AG09319 (cell line): ENCODE measurements at regions not wholly inside any gene's neighbourhood (a gene's known extent, or its start where the extent isn't known, plus 50 kb on each side); places are given as distances from the start of the nearest gene placed in this dataset.

Source experiments
- DNase-seq: peaks from one replicate; pipeline ENCODE4 v3.0.0-alpha.2; 2010; ENCODE audit warnings: low read depth; ENCODE audit errors: extremely low read depth
- CTCF ChIP-seq: IDR thresholded peaks from 2 replicates; pipeline ENCODE4 v1.5.1; 2011; ENCODE audit warnings: low read depth, mild to moderate bottlenecking, inconsistent platforms, low read length, moderate library complexity

GRCh38 chr3:153320585-153321128, 158.6 kb downstream of the RAP2B start:
- DNase-seq, result no peak
- TF ChIP-seq CTCF, result no peak

GRCh38 chr3:153328690-153329089, 166.7 kb downstream of the RAP2B start:
- no peak for TF ChIP-seq CTCF
- no peak for DNase-seq

GRCh38 chr3:153330901-153331300, 168.9 kb downstream of the RAP2B start:
- no peak for TF ChIP-seq CTCF
- DNase-seq, result no peak

GRCh38 chr3:153331676-153332075, 169.7 kb downstream of the RAP2B start:
- no peak for DNase-seq
- no peak for TF ChIP-seq CTCF

GRCh38 chr3:153334558-153334957, 172.5 kb downstream of the RAP2B start:
- TF ChIP-seq CTCF, result no peak
- DNase-seq, result no peak

- no peak for DNase-seq
- TF ChIP-seq CTCF, result no peak
Observed at GRCh38 chr3:153337369-153337768, 175.3 kb downstream of the RAP2B start.

GRCh38 chr3:153338487-153338886, 176.5 kb downstream of the RAP2B start:
- no peak for DNase-seq
- no peak for TF ChIP-seq CTCF
